SK-N-SH (cell line): ENCODE measurements at regions not wholly inside any gene's neighbourhood (a gene's known extent, or its start where the extent isn't known, plus 50 kb on each side); places are given as distances from the start of the nearest gene placed in this dataset.
"Not testable (repeated sequence)": the region's sequence is repeated elsewhere in the genome, so short reads cannot be mapped to it uniquely, and the experiment has no call there.

ENCODE experiments used
- RAD21 ChIP-seq: IDR thresholded peaks from 2 replicates; pipeline ENCODE4 v1.6.1; 2012; ENCODE audit warnings: mild to moderate bottlenecking, low read length
- TAF1 ChIP-seq: IDR thresholded peaks from 2 replicates; pipeline ENCODE4 v1.6.1; 2012; ENCODE audit warnings: low read depth, mild to moderate bottlenecking, low read length, moderate library complexity, borderline replicate concordance
- YY1 ChIP-seq: IDR thresholded peaks from 2 replicates; pipeline ENCODE4 v1.4.0; 2012; ENCODE audit warnings: low read depth, mild to moderate bottlenecking
- TF ChIP-seq, protein P1 (sequence below): fragments of 200-600 bp; sonication (generic); IDR thresholded peaks from 2 replicates; pipeline ENCODE4 v1.6.1; 2017; ENCODE audit warnings: antibody characterized with exemption, mild to moderate bottlenecking, moderate library complexity

DNA sequence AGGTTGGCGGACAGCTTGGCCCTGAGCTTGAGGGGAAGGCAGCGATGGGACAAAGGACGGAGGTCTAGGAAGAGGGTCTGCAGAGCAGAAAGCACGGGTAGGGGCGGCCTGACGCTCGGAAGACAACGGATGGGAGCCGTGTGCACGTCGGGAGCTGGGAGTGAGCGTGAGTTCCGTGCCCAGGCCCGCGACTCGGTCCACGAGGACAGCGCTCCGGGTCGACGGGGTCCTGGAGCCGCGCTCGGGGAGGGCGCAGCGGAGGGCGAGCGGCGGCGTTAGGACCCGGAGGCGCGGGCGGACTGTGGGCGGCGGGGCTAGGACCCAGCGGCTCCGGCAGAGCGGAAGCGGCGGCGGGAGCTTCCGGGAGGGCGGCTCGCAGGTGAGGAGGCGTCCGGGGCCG, 149.3 kb downstream of the OR4F15 start:
- TF ChIP-seq RAD21, YY1, TAF1: not testable (repeated sequence)
- TF ChIP-seq, protein P1, sequence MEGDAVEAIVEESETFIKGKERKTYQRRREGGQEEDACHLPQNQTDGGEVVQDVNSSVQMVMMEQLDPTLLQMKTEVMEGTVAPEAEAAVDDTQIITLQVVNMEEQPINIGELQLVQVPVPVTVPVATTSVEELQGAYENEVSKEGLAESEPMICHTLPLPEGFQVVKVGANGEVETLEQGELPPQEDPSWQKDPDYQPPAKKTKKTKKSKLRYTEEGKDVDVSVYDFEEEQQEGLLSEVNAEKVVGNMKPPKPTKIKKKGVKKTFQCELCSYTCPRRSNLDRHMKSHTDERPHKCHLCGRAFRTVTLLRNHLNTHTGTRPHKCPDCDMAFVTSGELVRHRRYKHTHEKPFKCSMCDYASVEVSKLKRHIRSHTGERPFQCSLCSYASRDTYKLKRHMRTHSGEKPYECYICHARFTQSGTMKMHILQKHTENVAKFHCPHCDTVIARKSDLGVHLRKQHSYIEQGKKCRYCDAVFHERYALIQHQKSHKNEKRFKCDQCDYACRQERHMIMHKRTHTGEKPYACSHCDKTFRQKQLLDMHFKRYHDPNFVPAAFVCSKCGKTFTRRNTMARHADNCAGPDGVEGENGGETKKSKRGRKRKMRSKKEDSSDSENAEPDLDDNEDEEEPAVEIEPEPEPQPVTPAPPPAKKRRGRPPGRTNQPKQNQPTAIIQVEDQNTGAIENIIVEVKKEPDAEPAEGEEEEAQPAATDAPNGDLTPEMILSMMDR, result not testable (repeated sequence)
